NCI-H2107 (cell line): ENCODE measurements at regions not wholly inside any gene's neighbourhood (a gene's known extent, or its start where the extent isn't known, plus 50 kb on each side); places are given as distances from the start of the nearest gene placed in this dataset.

Experiments
- DNase-seq: peaks from one replicate; lab custom pipeline; 2025; lab: John Stamatoyannopoulos, UW

GRCh38 chr10:71045204-71045809, 156.9 kb upstream of the PCBD1 start:
- no peak for DNase-seq

DNA sequence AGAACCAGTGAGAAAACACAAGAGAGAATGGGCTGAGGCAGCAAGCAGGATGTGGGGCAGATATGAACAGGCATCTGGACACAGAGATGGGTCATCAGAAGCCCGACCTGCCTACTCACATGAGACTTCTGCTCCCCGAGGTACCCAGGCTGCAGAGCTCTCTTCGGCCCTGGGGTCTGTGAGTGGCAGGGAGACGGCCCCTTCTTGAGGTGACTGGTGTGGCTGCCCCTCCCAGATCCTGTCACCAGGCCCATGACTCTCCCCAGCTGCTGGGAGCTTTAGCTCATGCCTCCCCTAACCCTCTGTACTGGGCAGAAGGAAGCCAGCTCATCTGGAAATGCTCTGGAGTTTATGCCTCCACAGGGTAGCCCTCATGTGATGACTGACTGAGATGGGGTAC, 157.6 kb upstream of the PCBD1 start:
- DNase-seq, result no peak

- DNase-seq, result no peak
Measured at GRCh38 chr10:71046747-71047146, 158.4 kb upstream of the PCBD1 start.

GRCh38 chr10:71048971-71049615, 160.7 kb upstream of the PCBD1 start:
- no peak for DNase-seq

GRCh38 chr10:71049994-71050393, 161.6 kb upstream of the PCBD1 start:
- no peak for DNase-seq

GRCh38 chr10:71052076-71052660, 160.2 kb upstream of the UNC5B start:
- no peak for DNase-seq

GRCh38 chr10:71052708-71053107, 159.7 kb upstream of the UNC5B start:
- no peak for DNase-seq

DNA sequence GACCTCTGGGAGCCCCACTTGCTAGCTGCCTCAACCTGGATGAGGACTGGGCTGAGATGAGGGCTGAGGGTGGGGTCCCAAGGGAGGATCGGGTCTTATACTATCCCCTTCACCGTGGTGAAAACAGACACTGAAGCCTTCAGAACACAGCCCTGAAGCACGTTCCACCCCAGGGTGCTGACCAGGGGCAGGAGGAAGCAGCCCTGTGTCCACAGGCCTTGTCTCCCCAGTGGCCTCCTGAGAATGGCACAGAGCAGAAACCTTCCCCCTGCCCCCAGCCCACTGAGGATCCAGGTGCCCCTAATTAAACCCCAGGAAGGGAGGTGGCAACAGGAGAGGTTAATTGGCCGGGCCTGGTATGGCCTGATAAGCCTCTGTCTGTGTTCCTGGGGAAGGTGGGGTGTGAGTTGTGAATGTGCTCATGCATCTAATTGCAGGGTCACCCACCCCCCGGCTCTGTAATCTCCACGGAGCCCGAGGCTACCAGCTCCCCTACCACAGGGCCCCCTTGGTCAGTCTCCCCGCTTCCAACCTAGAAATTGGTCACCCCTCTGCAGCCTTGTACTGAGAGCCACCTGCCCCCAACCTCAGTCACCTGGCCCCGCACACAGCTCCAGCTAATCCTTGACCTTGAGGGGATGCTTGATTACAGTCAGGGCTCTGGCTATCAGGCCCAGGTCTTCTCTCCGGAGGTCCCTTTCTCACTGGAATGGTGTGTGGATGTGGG, 159.0 kb upstream of the UNC5B start:
- DNase-seq, result no peak

DNA sequence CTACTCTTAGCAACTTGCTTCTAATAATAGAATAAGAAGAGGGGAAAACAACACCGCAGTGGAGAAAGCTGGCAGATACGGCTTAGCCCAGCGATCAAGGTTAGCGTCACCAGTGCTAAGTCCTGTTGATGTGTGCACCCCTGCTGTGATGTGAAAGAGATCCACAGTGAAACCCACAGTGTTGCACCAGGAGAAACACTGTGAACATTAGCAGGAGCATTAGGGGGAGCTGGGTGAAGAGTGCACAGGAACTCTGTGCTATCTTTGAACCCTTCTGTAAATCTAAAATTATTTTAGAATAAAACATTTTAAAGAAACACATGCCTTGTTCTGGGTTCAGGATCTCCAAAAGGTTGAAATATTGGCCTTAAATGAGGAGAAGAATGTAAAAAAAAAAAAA, 154.1 kb upstream of the UNC5B start:
- DNase-seq, result no peak

- no peak for DNase-seq
Measured at GRCh38 chr10:71059054-71059818, 153.1 kb upstream of the UNC5B start.

DNA sequence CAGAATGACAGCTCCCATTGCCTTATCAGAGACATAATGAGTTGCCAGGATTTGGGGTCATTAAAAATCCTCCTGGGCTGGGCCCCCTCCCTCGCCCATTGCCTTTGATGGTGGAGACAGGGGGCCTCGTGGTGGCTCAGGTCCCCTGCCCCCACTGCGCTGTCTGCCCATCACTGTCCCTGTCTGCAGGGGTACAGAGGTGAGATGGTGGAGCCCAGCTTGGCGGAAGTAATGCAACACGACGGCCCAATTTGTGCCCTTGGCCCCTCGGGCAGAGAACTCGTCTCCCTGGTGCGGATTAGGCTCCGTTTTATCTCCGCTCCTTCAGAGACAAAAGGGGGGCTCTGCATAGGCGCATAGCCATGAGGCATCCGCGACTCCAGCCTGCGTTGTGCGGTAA, 152.4 kb upstream of the UNC5B start:
- no peak for DNase-seq

- DNase-seq, result no peak
Measured at GRCh38 chr10:71060476-71061426, 151.6 kb upstream of the UNC5B start.

DNA sequence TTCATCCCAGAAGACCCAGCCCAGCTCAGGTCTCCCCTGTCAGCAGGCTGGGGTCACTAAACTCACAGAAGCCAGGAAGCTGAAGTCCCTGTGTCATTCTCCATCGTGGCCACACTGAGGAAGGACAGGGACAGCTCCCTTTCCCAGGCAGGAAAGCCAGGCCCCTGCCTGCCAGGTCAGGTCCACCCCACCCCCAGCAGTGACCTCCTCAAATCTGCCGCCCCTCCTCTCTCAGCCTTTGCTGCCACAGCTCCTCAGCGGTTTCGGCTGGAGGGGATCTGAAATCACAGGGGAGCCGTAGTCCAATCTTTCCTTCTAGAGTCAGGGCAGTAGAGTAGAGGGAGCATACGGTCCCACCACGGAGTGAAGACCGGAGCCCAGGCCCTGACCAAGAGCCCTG, 150.9 kb upstream of the UNC5B start:
- no peak for DNase-seq

- no peak for DNase-seq
Measured at GRCh38 chr10:71062156-71062555, 150.2 kb upstream of the UNC5B start.

DNA sequence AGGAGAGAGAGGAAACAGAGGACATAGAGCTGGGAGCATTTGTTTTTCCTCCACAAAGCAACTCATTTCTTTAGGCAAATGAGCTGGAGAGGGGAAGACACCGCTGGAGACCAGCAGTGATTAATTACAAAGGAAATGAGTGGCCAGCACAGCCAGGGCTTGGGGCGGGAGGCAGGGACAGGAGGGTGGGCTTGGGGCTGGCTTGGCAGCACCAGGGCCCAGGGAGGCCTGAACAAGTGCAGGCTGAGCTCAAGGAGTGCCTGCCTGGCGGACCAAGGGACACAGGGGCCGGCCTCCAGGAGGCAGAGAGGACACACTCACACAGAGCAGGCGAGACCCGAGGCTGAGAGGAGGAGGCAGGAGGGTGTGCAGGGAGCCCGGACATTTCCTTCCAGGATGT, 149.0 kb upstream of the UNC5B start:
- no peak for DNase-seq

GRCh38 chr10:71064413-71065118, 147.8 kb upstream of the UNC5B start:
- no peak for DNase-seq

DNA sequence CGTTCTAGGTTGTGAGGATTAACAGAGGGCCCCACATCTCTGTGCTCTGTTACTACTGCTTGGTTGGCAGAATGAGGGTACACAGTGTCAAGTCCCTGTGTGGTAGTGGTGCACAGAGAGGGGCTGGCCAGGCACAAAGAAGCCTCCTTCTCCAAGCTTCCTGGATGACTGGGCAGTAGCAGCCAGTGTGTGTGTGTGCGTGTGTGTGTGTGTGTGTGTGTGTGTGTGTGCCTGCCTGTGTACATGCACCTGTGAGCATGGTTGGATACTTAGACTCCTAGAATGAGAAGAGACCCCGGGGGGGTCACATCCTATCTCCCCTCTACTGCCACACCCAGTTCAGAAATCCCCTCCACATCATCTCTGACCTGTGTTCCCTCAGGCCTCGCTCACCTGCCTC, 146.7 kb upstream of the UNC5B start:
- DNase-seq, result no peak

DNA sequence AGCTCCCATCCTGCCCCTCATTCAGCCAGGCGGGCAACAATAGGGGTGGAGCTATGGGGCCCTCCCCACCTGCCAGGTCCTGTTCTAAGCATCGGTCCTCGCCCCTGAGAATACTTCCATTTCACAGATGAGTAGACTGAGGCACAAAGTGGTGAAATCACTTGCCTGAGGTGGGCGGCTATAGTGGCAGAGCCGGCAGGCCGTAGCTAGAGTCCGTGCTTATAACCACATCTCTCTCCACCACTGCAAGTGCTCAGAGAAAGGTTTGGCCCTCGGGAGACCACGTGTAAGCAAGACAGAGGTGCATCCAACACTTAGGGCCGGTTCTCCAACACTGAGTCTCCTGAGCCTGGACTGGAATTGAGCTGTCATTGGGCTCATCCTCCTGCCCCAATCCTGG, 145.8 kb upstream of the UNC5B start:
- no peak for DNase-seq

DNA sequence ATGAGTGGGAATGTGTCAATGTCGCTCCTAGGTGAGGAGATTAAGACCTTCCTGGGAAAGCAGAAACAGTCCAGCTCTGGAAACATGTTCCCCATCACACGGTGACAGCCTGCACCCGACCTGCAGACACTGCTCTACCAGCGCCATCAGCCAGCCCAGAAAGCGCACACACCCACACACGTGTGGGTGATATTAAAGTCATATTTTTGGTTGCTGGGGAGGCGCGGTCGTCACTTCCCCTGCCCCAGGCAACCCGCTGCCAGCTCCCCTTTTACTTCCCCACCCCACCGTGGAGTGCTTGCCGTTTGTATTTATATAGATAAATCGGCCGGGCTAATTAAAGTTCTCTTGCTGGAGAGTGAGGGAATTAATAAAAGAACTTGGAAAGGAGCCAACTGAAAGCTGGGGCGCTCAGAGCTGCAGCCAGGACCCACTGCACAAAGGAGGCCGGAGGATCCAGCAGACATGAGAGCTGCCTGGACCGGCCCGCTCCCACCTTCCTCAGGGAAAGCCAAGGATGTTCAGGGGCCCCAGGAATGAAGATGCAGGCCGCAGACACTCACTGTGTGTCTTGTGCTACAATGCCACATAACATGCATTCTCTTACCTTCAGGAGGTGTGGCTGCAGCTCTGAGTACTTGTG, 145.2 kb upstream of the UNC5B start:
- no peak for DNase-seq

- DNase-seq, result no peak
Measured at GRCh38 chr10:71068861-71069271, 143.5 kb upstream of the UNC5B start.
